IPS-18a (cell line): ENCODE measurements at regions not wholly inside any gene's neighbourhood (a gene's known extent, or its start where the extent isn't known, plus 50 kb on each side); places are given as distances from the start of the nearest gene placed in this dataset.

Experiments used
- H3K27ac ChIP-seq: one replicate; pipeline ENCODE4 v1.5.1; 2013; ENCODE audit warnings: low read length
- H3K27me3 ChIP-seq: one replicate; pipeline ENCODE4 v1.6.1; 2013; ENCODE audit warnings: mild to moderate bottlenecking, low read length; ENCODE audit not compliant: control insufficient read depth, insufficient read depth
- H3K36me3 ChIP-seq: one replicate; pipeline ENCODE4 v1.6.1; 2013; ENCODE audit warnings: low read depth, low read length; ENCODE audit not compliant: control insufficient read depth
- H3K4me1 ChIP-seq: one replicate; pipeline ENCODE4 v1.6.1; 2013; ENCODE audit warnings: low read depth, low read length; ENCODE audit not compliant: control insufficient read depth
- H3K4me3 ChIP-seq: one replicate; pipeline ENCODE4 v1.5.1; 2013; ENCODE audit warnings: low read length
- H3K9ac ChIP-seq: one replicate; pipeline ENCODE4 v1.6.1; 2013; ENCODE audit warnings: mild to moderate bottlenecking, low read length, moderate library complexity
- H3K9me3 ChIP-seq: one replicate; pipeline ENCODE4 v1.6.1; 2013; ENCODE audit warnings: low read depth, low read length; ENCODE audit not compliant: control insufficient read depth

GRCh38 chrX:110584083-110584482 lies 211.5 kb downstream of the CHRDL1 start:
- Histone ChIP-seq H3K27me3 (no peaks in the 10 kb centered on the region), H3K36me3 (no peaks in the 10 kb centered on the region), H3K9ac (no peak overlapping the region), H3K4me3 (no peak overlapping the region), H3K4me1 (peaks cover 15% of the 10 kb centered on the region), H3K27ac (no peak overlapping the region), H3K9me3 (no peaks in the 10 kb centered on the region)

GRCh38 chrX:110588164-110588563 lies 207.5 kb downstream of the CHRDL1 start:
- Histone ChIP-seq H3K4me3 (no peak overlapping the region), H3K9me3 (no peaks in the 10 kb centered on the region), H3K9ac (no peak overlapping the region), H3K27me3 (no peaks in the 10 kb centered on the region), H3K36me3 (no peaks in the 10 kb centered on the region), H3K27ac (no peak overlapping the region), H3K4me1 (peaks cover 15% of the 10 kb centered on the region)

- Histone ChIP-seq H3K9me3 (no peaks in the 10 kb centered on the region), H3K4me1 (peaks cover 13% of the 10 kb centered on the region), H3K27me3 (no peaks in the 10 kb centered on the region), H3K27ac (no peak overlapping the region), H3K4me3 (no peak overlapping the region), H3K9ac (no peak overlapping the region), H3K36me3 (no peaks in the 10 kb centered on the region)
Observed at GRCh38 chrX:110588853-110589252, 206.8 kb downstream of the CHRDL1 start.

GRCh38 chrX:110600745-110601310 lies 194.8 kb downstream of the CHRDL1 start:
- Histone ChIP-seq H3K9me3 (no peaks in the 10 kb centered on the region), H3K4me3 (no peak overlapping the region), H3K4me1 (no peaks in the 10 kb centered on the region), H3K27me3 (no peaks in the 10 kb centered on the region), H3K9ac (no peak overlapping the region), H3K27ac (no peak overlapping the region), H3K36me3 (no peaks in the 10 kb centered on the region)

GRCh38 chrX:110614596-110614995 lies 181.0 kb downstream of the CHRDL1 start:
- Histone ChIP-seq H3K4me3 (no peak overlapping the region), H3K4me1 (no peaks in the 10 kb centered on the region), H3K9me3 (no peaks in the 10 kb centered on the region), H3K27ac (no peak overlapping the region), H3K9ac (no peak overlapping the region), H3K36me3 (no peaks in the 10 kb centered on the region), H3K27me3 (no peaks in the 10 kb centered on the region)
